GM23338 (cell line): ENCODE measurements at regions not wholly inside any gene's neighbourhood (a gene's known extent, or its start where the extent isn't known, plus 50 kb on each side); places are given as distances from the start of the nearest gene placed in this dataset.

Experiments
- ATAC-seq: fragments of 200-7000 bp; cut with Tn5 transposase; 3 replicates; pipeline ENCODE4 v1.9.1; 2020
- DNase-seq: peaks from one replicate; pipeline ENCODE4 v3.0.0-alpha.2; 2015; ENCODE audit warnings: low spot score
- H2AFZ ChIP-seq: fragments of 200-600 bp; sonication (generic); 2 replicates; pipeline ENCODE4 v1.8.0; 2016; ENCODE audit warnings: antibody characterized with exemption, mild to moderate bottlenecking, moderate library complexity
- H3F3A ChIP-seq: fragments of 200-600 bp; sonication (generic); replicated peaks from 2 replicates; pipeline ENCODE4 v1.8.0; 2017; ENCODE audit warnings: antibody characterized with exemption, mixed run types, low read depth
- H3K27ac ChIP-seq: fragments of 200-600 bp; sonication (generic); 2 replicates; pipeline ENCODE4 v1.6.1; 2016; ENCODE audit warnings: low read depth
- H3K27me3 ChIP-seq: fragments of 200-600 bp; sonication (generic); 2 replicates; pipeline ENCODE4 v1.8.0; 2016; ENCODE audit warnings: mild to moderate bottlenecking, mixed run types, moderate library complexity; ENCODE audit not compliant: insufficient read depth
- H3K36me3 ChIP-seq: fragments of 200-600 bp; sonication (generic); 2 replicates; pipeline ENCODE4 v1.8.0; 2016; ENCODE audit warnings: mild to moderate bottlenecking; ENCODE audit not compliant: insufficient read depth
- H3K4me1 ChIP-seq: fragments of 200-600 bp; sonication (generic); 2 replicates; pipeline ENCODE4 v1.8.0; 2016; ENCODE audit warnings: mild to moderate bottlenecking, moderate library complexity; ENCODE audit not compliant: insufficient read depth
- H3K4me2 ChIP-seq: fragments of 200-600 bp; sonication (generic); 2 replicates; pipeline ENCODE4 v1.7.1; 2017; ENCODE audit warnings: mixed run types
- H3K4me3 ChIP-seq: fragments of 200-600 bp; sonication (generic); 2 replicates; pipeline ENCODE4 v1.6.1; 2016; ENCODE audit warnings: mixed run types
- H3K79me2 ChIP-seq: fragments of 200-600 bp; sonication (generic); replicated peaks from 2 replicates; pipeline ENCODE4 v1.8.0; 2017; ENCODE audit warnings: mild to moderate bottlenecking; ENCODE audit not compliant: insufficient read depth
- H3K9me2 ChIP-seq: fragments of 200-600 bp; sonication (generic); 2 replicates; pipeline ENCODE4 v1.8.0; 2017; ENCODE audit not compliant: insufficient read depth
- H4K20me1 ChIP-seq: fragments of 200-600 bp; sonication (generic); replicated peaks from 2 replicates; pipeline ENCODE4 v1.8.0; 2017; ENCODE audit warnings: mild to moderate bottlenecking; ENCODE audit not compliant: insufficient read depth
- H3K27ac Mint-ChIP-seq: 2 replicates; pipeline ENCODE4 v1.8.0; 2020; ENCODE audit warnings: inconsistent platforms, mild to moderate bottlenecking, moderate library complexity, mixed read lengths
- H3K27me3 Mint-ChIP-seq: 3 replicates; pipeline ENCODE4 v1.8.0; 2022; ENCODE audit warnings: low read depth, mild to moderate bottlenecking, moderate library complexity, mixed read lengths, inconsistent platforms; ENCODE audit not compliant: insufficient read depth, poor library complexity
- H3K36me3 Mint-ChIP-seq: 3 replicates; pipeline ENCODE4 v1.8.0; 2021; ENCODE audit warnings: low read depth, mild to moderate bottlenecking, inconsistent platforms, moderate library complexity, mixed read lengths
- H3K4me1 Mint-ChIP-seq: 3 replicates; pipeline ENCODE4 v1.8.0; 2020; ENCODE audit warnings: mild to moderate bottlenecking, inconsistent platforms, mixed read lengths
- H3K4me3 Mint-ChIP-seq: 3 replicates; pipeline ENCODE4 v1.8.0; 2021; ENCODE audit warnings: moderate library complexity, mild to moderate bottlenecking, inconsistent platforms, mixed read lengths
- H3K9me3 Mint-ChIP-seq: 3 replicates; pipeline ENCODE4 v1.8.0; 2020; ENCODE audit warnings: moderate library complexity, mild to moderate bottlenecking, inconsistent platforms, mixed read lengths
- CREB1 ChIP-seq: fragments of 250-450 bp; sonication (Bioruptor Pico); IDR thresholded peaks from 2 replicates; pipeline ENCODE4 v1.5.0; 2020; ENCODE audit warnings: low read depth, mild to moderate bottlenecking, moderate library complexity
- CTCF ChIP-seq, 2 experiments: fragments of 200-600 bp in 1 of 2; sonication (generic) in 1 of 2; conservative IDR thresholded peaks; 2 replicates each; pipeline versions ENCODE4 v1.5.1 to v1.6.1; 2016 to 2017; ENCODE audit warnings: antibody characterized with exemption in 2 of 2, low read depth in 2 of 2, mild to moderate bottlenecking in 2 of 2, moderate library complexity in 1 of 2
- ETS1 ChIP-seq: IDR thresholded peaks from 2 replicates; pipeline ENCODE4 v1.6.1; 2016; ENCODE audit warnings: antibody characterized with exemption
- EZH2 ChIP-seq: fragments of 200-600 bp; sonication (generic); IDR thresholded peaks from one replicate; pipeline ENCODE4 v1.8.0; 2017; ENCODE audit warnings: antibody characterized with exemption, mild to moderate bottlenecking, low read depth; ENCODE audit not compliant: unreplicated experiment
- EZH2phosphoT487 ChIP-seq: fragments of 200-600 bp; sonication (generic); IDR thresholded peaks from one replicate; pipeline ENCODE4 v1.8.1; 2018; ENCODE audit warnings: antibody characterized with exemption; ENCODE audit not compliant: unreplicated experiment
- JUNB ChIP-seq: IDR thresholded peaks from one replicate; pipeline ENCODE4 v1.6.1; 2016; ENCODE audit warnings: antibody characterized with exemption; ENCODE audit not compliant: unreplicated experiment
- NANOG ChIP-seq: IDR thresholded peaks from 2 replicates; pipeline ENCODE4 v1.6.1; 2016; ENCODE audit warnings: antibody characterized with exemption, borderline replicate concordance
- POLR2AphosphoS5 ChIP-seq: IDR thresholded peaks from 2 replicates; pipeline ENCODE4 v1.6.1; 2016; ENCODE audit warnings: antibody characterized with exemption, low read depth
- REST ChIP-seq: IDR thresholded peaks from one replicate; pipeline ENCODE4 v1.6.1; 2018; ENCODE audit warnings: antibody characterized with exemption; ENCODE audit not compliant: unreplicated experiment
- STAT1 ChIP-seq: IDR thresholded peaks from one replicate; pipeline ENCODE4 v1.6.1; 2016; ENCODE audit warnings: antibody characterized with exemption; ENCODE audit not compliant: unreplicated experiment
- ZNF114 ChIP-seq: fragments of 250-450 bp; sonication (Bioruptor Pico); IDR thresholded peaks from 2 replicates; pipeline ENCODE4 v1.5.0; 2020; ENCODE audit warnings: mild to moderate bottlenecking, moderate library complexity
- ZNF331 ChIP-seq: fragments of 250-450 bp; sonication (Bioruptor Pico); IDR thresholded peaks from 2 replicates; pipeline ENCODE4 v1.5.0; 2020; ENCODE audit warnings: low read depth, mild to moderate bottlenecking, moderate library complexity

GRCh38 chr1:57599236-57599994, 175.6 kb upstream of the DAB1 start:
- Histone ChIP-seq H3K27me3 (no peaks in the 10 kb centered on the region), H3K4me2 (peak overlapping the region; percentile 66), H3K4me1 (peaks cover 69% of the 10 kb centered on the region), H3K27ac (peak overlapping the region; percentile 83), H3K4me3 (peak overlapping the region; percentile 7; the same call in 1 of the 2 replicates), H3K36me3 (no peaks in the 10 kb centered on the region), H3K9me2 (no peaks in the 10 kb centered on the region), H3K79me2 (no peaks in the 10 kb centered on the region), H2AFZ (no peak overlapping the region), H4K20me1 (no peaks in the 10 kb centered on the region), H3F3A (peaks cover 3% of the 10 kb centered on the region; the same call in 1 of the 2 replicates)
- Mint-ChIP-seq H3K27me3 (peaks cover 11% of the 10 kb centered on the region), H3K9me3 (no peaks in the 10 kb centered on the region), H3K27ac (peak overlapping the region; percentile 72), H3K36me3 (no peaks in the 10 kb centered on the region; the same call in 1 of the 3 replicates), H3K4me1 (peaks cover 73% of the 10 kb centered on the region), H3K4me3 (peak overlapping the region; percentile 25; the same call in 1 of the 3 replicates)
- TF ChIP-seq STAT1 (no peak), JUNB (no peak), POLR2AphosphoS5 (no peak), CTCF (conservative IDR thresholded peaks at IDR 0.05; ENCODE audit: low read depth in 2 of 2) (no peak), NANOG (no peak), ZNF331 (no peak), CREB1 (no peak), EZH2 (no peak), EZH2phosphoT487 (no peak)
- ATAC-seq (peak; percentile 18), DNase-seq (peak; percentile 70)

GRCh38 chr1:57597036-57597435, 173.2 kb upstream of the DAB1 start:
- Mint-ChIP-seq H3K9me3 (no peaks in the 10 kb centered on the region), H3K27me3 (peaks cover 11% of the 10 kb centered on the region), H3K27ac (no peak overlapping the region), H3K36me3 (no peaks in the 10 kb centered on the region; the same call in 2 of the 3 replicates), H3K4me3 (peak overlapping the region; percentile 8; the same call in 1 of the 3 replicates), H3K4me1 (peaks cover 57% of the 10 kb centered on the region)
- Histone ChIP-seq H3K4me3 (no peak overlapping the region), H2AFZ (no peak overlapping the region), H3K4me2 (peak overlapping the region; percentile 55), H3K4me1 (peaks cover 55% of the 10 kb centered on the region), H3K27ac (peak overlapping the region; percentile 56; the same call in 1 of the 2 replicates), H4K20me1 (no peaks in the 10 kb centered on the region), H3K27me3 (no peaks in the 10 kb centered on the region), H3K9me2 (no peaks in the 10 kb centered on the region), H3K36me3 (no peaks in the 10 kb centered on the region), H3K79me2 (no peaks in the 10 kb centered on the region), H3F3A (peaks cover 3% of the 10 kb centered on the region; the same call in 1 of the 2 replicates)
- ATAC-seq: no peak
- peak; percentile 31 for DNase-seq
- TF ChIP-seq EZH2phosphoT487 (no peak), ZNF331 (no peak), ZNF114 (no peak), REST (no peak), JUNB (no peak), ETS1 (no peak), EZH2 (no peak), NANOG (no peak)
